ENCODE measurements at regions not wholly inside any gene's neighbourhood (a gene's known extent, or its start where the extent isn't known, plus 50 kb on each side); places are given as distances from the start of the nearest gene placed in this dataset.
"Not testable (repeated sequence)": the region's sequence is repeated elsewhere in the genome, so short reads cannot be mapped to it uniquely, and the experiment has no call there.

GRCh38 chr6:141541581-141542324 lies 591.0 kb upstream of the GJE1 start:
- Mint-ChIP-seq H3K4me1 (peaks cover 5% of the 10 kb centered on the region), H3K9me3 (no peaks in the 10 kb centered on the region), H3K27ac (no peak overlapping the region), H3K36me3 (ENCODE audit: low read depth) (no peaks in the 10 kb centered on the region), H3K4me3 (no peak overlapping the region), H3K27me3 (peaks cover 2% of the 10 kb centered on the region)
- ChIA-PET CTCF (no interaction called here), POLR2A (no interaction called here)
- DNase-seq: no peak

DNA sequence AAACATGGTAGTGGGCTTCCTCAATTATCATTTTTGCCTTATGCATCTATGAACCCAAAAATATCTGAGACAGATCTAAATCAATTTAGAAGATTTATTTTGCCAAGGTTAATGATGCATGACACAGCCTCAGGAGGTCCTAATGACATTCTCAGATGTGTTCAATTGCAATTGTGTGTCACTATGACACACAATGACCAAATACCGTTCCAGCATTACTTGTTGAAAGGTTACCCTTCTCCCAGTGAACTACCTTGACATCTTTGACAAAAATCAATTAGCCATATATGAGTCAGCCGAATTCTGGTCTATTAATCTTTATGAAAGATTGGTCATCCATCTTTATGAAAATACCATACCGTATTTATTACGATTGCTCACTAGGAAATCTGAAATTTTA lies 592.5 kb upstream of the GJE1 start:
- Mint-ChIP-seq H3K36me3 (ENCODE audit: low read depth) (no peaks in the 10 kb centered on the region), H3K27me3 (peaks cover 2% of the 10 kb centered on the region), H3K27ac (no peak overlapping the region), H3K9me3 (no peaks in the 10 kb centered on the region), H3K4me3 (no peak overlapping the region), H3K4me1 (peaks cover 5% of the 10 kb centered on the region)
- POLR2A ChIA-PET: no interaction called here
- CTCF ChIA-PET: interaction anchor here (1.4 kb wide), 1 partner anchor 14 kb away, joined by 3 read pairs; no protein-coding TSS in a partner anchor
- no peak for DNase-seq

GRCh38 chr6:141539617-141540016 lies 593.1 kb upstream of the GJE1 start:
- POLR2A ChIA-PET: interaction anchor here (0.6 kb wide), 1 partner anchor 288 kb away, joined by 4 read pairs; no protein-coding TSS in a partner anchor
- Mint-ChIP-seq H3K27me3 (peaks cover 2% of the 10 kb centered on the region), H3K36me3 (ENCODE audit: low read depth) (no peaks in the 10 kb centered on the region), H3K27ac (no peak overlapping the region), H3K4me1 (peaks cover 5% of the 10 kb centered on the region), H3K4me3 (no peak overlapping the region), H3K9me3 (no peaks in the 10 kb centered on the region)
- no peak for DNase-seq
- CTCF ChIA-PET: interaction anchor here (1.3 to 1.4 kb wide), 2 partner anchors 12 to 14 kb away, joined by 3 read pairs; no protein-coding TSS in a partner anchor

DNA sequence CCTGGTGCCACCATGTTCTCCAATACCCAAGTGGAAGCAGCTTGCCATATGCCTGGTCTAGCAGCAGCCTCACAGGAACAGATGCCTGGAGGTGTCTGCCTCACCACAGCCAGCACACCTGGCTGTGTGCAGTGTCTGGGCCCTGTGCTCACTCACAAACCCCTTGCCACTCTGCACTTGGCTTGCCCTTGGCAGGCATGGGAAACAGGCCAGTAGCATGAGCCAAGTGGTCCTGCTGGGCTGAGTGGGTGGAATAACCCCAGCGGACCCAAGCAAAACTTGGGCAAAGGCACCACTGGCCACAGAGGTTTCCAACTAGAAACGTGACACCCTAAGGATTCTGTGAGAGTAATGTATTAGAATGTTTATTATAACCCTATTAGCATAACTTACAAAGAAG lies 600.5 kb upstream of the GJE1 start:
- Mint-ChIP-seq H3K36me3 (ENCODE audit: low read depth) (no peaks in the 10 kb centered on the region), H3K27ac (no peak overlapping the region), H3K9me3 (no peaks in the 10 kb centered on the region), H3K27me3 (no peaks in the 10 kb centered on the region), H3K4me3 (no peak overlapping the region), H3K4me1 (no peaks in the 10 kb centered on the region)
- DNase-seq: no peak
- CTCF ChIA-PET: interaction anchor here (1.3 kb wide), 1 partner anchor 13 kb away, joined by 4 read pairs; no protein-coding TSS in a partner anchor
- POLR2A ChIA-PET: no interaction called here

GRCh38 chr6:141531040-141531439 lies 601.7 kb upstream of the GJE1 start:
- Mint-ChIP-seq H3K4me1 (no peaks in the 10 kb centered on the region), H3K9me3 (no peaks in the 10 kb centered on the region), H3K27me3 (peaks cover 1% of the 10 kb centered on the region), H3K36me3 (ENCODE audit: low read depth) (no peaks in the 10 kb centered on the region), H3K4me3 (no peak overlapping the region), H3K27ac (no peak overlapping the region)
- POLR2A ChIA-PET: no interaction called here
- no peak for DNase-seq
- CTCF ChIA-PET: no interaction called here

DNA sequence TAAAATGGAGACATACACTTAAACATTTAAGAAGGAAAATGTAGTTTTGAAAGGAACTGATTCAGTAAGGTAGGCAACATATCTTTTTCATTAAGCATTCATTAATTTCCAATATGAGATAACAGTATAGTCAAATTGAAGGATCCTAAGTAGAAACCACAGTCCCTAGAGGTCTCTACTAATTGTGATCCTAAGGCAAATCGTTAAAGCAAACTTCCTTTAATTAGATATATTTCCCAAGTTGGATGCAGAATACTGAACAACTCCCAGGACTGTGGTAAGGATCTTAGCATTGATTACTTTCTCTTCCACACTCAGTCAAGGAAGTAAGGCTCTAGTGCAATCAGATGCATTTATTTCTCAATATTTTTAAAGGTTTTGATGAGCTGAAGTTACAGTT lies 604.1 kb upstream of the GJE1 start:
- Mint-ChIP-seq H3K4me1 (no peaks in the 10 kb centered on the region), H3K27ac (no peak overlapping the region), H3K36me3 (ENCODE audit: low read depth) (no peaks in the 10 kb centered on the region), H3K9me3 (no peaks in the 10 kb centered on the region), H3K4me3 (no peak overlapping the region), H3K27me3 (peaks cover 1% of the 10 kb centered on the region)
- POLR2A ChIA-PET: no interaction called here
- CTCF ChIA-PET: no interaction called here
- DNase-seq: no peak

GRCh38 chr6:141526985-141527384 lies 605.7 kb upstream of the GJE1 start:
- Mint-ChIP-seq H3K4me3 (no peak overlapping the region), H3K27me3 (peaks cover 1% of the 10 kb centered on the region), H3K27ac (no peak overlapping the region), H3K9me3 (no peaks in the 10 kb centered on the region), H3K36me3 (ENCODE audit: low read depth) (no peaks in the 10 kb centered on the region), H3K4me1 (no peaks in the 10 kb centered on the region)
- ChIA-PET CTCF (no interaction called here), POLR2A (no interaction called here)
- DNase-seq: no peak

GRCh38 chr6:141521440-141521839 lies 611.3 kb upstream of the GJE1 start:
- no peak for DNase-seq
- POLR2A ChIA-PET: no interaction called here
- H3K27me3 Mint-ChIP-seq: peaks cover 2% of the 10 kb centered on the region
- no peaks in the 10 kb centered on the region for H3K36me3 Mint-ChIP-seq (ENCODE audit: low read depth)
- no peak overlapping the region for H3K27ac Mint-ChIP-seq
- H3K4me1 Mint-ChIP-seq: no peaks in the 10 kb centered on the region
- CTCF ChIA-PET: no interaction called here
- no peaks in the 10 kb centered on the region for H3K9me3 Mint-ChIP-seq
- H3K4me3 Mint-ChIP-seq: no peak overlapping the region

GRCh38 chr6:141513830-141514229 lies 618.9 kb upstream of the GJE1 start:
- peaks cover 2% of the 10 kb centered on the region for H3K27me3 Mint-ChIP-seq
- peak overlapping the region; percentile 26 for H3K4me3 Mint-ChIP-seq
- ChIA-PET POLR2A (no interaction called here), CTCF (interaction anchor here (1.0 kb wide), 1 partner anchor 29 kb away, joined by 3 read pairs; no protein-coding TSS in a partner anchor)
- H3K36me3 Mint-ChIP-seq (ENCODE audit: low read depth): no peaks in the 10 kb centered on the region
- peaks cover 14% of the 10 kb centered on the region for H3K4me1 Mint-ChIP-seq
- peaks cover 5% of the 10 kb centered on the region for H3K9me3 Mint-ChIP-seq
- DNase-seq: no peak
- no peak overlapping the region for H3K27ac Mint-ChIP-seq

DNA sequence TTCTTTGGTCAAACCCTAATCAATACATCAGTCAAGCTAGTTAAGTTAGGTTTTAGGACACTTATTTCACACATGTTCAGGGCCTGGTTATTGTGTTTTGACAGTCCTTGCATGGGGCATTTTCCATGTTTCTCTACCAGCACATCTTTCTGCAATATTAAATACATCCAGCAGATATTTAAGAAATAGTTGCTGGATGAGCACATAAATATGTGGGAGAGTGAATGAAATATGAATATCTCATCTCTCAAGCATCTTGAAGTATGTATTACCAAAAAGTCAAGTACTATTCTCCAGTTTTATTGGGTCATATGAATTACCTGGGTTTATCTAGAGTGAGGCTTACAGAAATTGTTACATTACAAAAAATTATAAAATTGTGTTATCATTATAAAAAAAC lies 621.9 kb upstream of the GJE1 start:
- no peak for DNase-seq
- Mint-ChIP-seq H3K4me3 (no peak overlapping the region), H3K4me1 (peaks cover 14% of the 10 kb centered on the region), H3K27ac (no peak overlapping the region), H3K9me3 (peaks cover 21% of the 10 kb centered on the region), H3K36me3 (ENCODE audit: low read depth) (peaks cover 7% of the 10 kb centered on the region), H3K27me3 (no peaks in the 10 kb centered on the region)
- ChIA-PET CTCF (no interaction called here), POLR2A (no interaction called here)

GRCh38 chr6:141506062-141506461 lies 626.7 kb upstream of the GJE1 start:
- not testable (repeated sequence) for DNase-seq, H3K4me1 Mint-ChIP-seq

GRCh38 chr6:141504318-141504717 lies 628.4 kb upstream of the GJE1 start:
- H3K4me1 Mint-ChIP-seq; H3K4me3 Mint-ChIP-seq; DNase-seq; CTCF ChIA-PET; POLR2A ChIA-PET; H3K27me3 Mint-ChIP-seq; H3K27ac Mint-ChIP-seq; H3K36me3 Mint-ChIP-seq (ENCODE audit: low read depth): not testable (repeated sequence)
- peaks cover 29% of the 10 kb centered on the region for H3K9me3 Mint-ChIP-seq

More at GRCh38 chr6:141506062-141506461, 626.7 kb upstream of the GJE1 start:
- H3K36me3 Mint-ChIP-seq (ENCODE audit: low read depth); H3K4me3 Mint-ChIP-seq; CTCF ChIA-PET; POLR2A ChIA-PET; H3K27ac Mint-ChIP-seq; H3K27me3 Mint-ChIP-seq: not testable (repeated sequence)
- peaks cover 29% of the 10 kb centered on the region for H3K9me3 Mint-ChIP-seq

DNA sequence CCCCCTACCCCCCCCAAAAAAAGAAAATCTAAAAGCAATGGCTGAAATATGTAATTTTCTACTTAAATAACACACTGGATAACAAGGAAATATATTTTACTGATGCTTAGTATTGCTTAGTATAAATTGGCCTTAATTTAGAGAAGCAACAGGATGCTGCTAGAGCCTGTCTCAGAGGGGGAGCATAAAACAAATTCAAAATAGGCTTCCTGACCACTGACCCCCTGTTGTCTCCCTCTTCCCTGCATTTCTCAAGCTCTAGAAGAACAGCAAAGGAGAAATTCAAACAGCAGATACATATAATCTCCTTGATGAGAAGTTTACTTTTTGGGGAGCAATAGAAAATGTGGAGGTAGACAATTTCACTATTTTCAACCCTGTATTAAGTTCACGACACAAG lies 631.1 kb upstream of the GJE1 start:
- H3K27me3 Mint-ChIP-seq: no peaks in the 10 kb centered on the region
- no peak for DNase-seq
- H3K9me3 Mint-ChIP-seq: peaks cover 24% of the 10 kb centered on the region
- no peak overlapping the region for H3K4me3 Mint-ChIP-seq
- ChIA-PET CTCF (no interaction called here), POLR2A (no interaction called here)
- peaks cover under 1% of the 10 kb centered on the region for H3K4me1 Mint-ChIP-seq
- H3K27ac Mint-ChIP-seq: no peak overlapping the region
- H3K36me3 Mint-ChIP-seq (ENCODE audit: low read depth): peaks cover 5% of the 10 kb centered on the region

DNA sequence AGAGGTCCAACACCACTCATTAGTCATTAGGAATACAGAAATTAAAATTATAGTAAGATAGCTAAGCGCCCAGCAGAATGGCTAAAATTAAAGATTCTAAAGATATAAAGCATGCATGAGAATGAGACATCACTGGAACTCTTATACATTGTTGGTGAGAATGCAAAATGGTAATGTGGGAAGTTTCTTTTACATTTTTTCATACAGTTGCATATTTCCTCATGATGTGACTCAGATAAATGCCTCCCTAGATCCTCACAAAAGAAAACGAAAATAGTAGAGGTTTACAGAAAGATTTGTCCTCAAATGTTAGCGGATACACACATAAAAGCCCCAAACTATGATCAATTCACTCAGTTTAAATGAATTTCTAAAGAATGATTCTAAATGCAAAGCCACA lies 633.7 kb upstream of the GJE1 start:
- peaks cover 11% of the 10 kb centered on the region for H3K9me3 Mint-ChIP-seq
- no peak overlapping the region for H3K27ac Mint-ChIP-seq
- ChIA-PET POLR2A (no interaction called here), CTCF (no interaction called here)
- no peaks in the 10 kb centered on the region for H3K27me3 Mint-ChIP-seq
- H3K36me3 Mint-ChIP-seq (ENCODE audit: low read depth): no peaks in the 10 kb centered on the region
- H3K4me1 Mint-ChIP-seq: peaks cover 2% of the 10 kb centered on the region
- H3K4me3 Mint-ChIP-seq: no peak overlapping the region
- no peak for DNase-seq

Data from activated CD4-positive, alpha-beta T cell treated with anti-CD3 and anti-CD28 coated beads, Interleukin-2, amount 10 ng/mL, durations not matched to agents 7 days and 5 days (primary cell).